HG03457 (cell line): ENCODE measurements at regions not wholly inside any gene's neighbourhood (a gene's known extent, or its start where the extent isn't known, plus 50 kb on each side); places are given as distances from the start of the nearest gene placed in this dataset.

Experiments used
- ATAC-seq: cut with Tn5 transposase; IDR thresholded peaks from one replicate; pipeline ENCODE4 v1.9.1; 2021; ENCODE audit warnings: moderate number of reproducible peaks; ENCODE audit not compliant: unreplicated experiment

DNA sequence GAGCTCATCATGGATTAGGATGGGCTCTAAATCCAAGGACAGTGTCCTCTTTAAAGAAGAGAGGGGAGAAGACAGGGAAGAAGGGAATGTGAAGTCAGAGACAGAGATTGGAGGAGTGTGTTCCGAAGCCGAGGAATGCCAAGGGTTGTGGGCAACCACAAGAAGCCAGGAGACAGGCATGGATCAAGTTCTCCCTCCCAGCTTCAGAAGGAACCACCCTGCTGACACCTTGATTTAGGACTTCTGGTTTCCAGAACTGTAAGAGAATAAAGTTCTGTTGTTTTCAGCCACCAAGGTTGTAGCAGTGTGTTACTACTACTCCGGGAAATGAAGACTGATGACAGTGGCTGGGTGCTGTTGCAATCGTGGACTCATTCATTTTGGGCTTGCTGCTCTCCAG, 120.1 kb downstream of the RPS12 start:
- no peak for ATAC-seq

- ATAC-seq: no peak
These were observed 122.3 kb downstream of the RPS12 start for GRCh38 chr6:132936646-132937045.

GRCh38 chr6:132937466-132937906, 123.1 kb downstream of the RPS12 start:
- ATAC-seq: no peak

GRCh38 chr6:132948889-132949288, 134.5 kb downstream of the RPS12 start:
- ATAC-seq: no peak

DNA sequence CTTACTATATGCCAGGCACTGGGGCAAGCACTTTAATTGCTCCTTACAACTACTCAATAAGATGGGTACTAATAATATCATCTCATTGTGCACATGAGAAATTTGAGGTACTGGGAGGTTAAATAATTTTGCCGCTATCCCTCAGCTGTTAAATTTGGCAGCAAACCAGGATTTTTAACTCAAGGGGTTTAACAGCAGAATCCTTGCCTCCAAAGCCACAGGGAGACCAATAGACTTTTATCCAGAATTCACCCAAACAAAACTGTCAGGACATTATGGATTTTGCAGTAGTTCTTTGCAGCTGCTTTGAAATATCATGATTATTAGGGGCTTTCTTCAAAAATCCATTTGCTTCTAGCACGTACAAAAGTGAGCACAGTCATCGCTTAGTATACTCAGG, 136.2 kb downstream of the RPS12 start:
- no peak for ATAC-seq

GRCh38 chr6:132952031-132952867, 137.9 kb downstream of the RPS12 start:
- no peak for ATAC-seq

DNA sequence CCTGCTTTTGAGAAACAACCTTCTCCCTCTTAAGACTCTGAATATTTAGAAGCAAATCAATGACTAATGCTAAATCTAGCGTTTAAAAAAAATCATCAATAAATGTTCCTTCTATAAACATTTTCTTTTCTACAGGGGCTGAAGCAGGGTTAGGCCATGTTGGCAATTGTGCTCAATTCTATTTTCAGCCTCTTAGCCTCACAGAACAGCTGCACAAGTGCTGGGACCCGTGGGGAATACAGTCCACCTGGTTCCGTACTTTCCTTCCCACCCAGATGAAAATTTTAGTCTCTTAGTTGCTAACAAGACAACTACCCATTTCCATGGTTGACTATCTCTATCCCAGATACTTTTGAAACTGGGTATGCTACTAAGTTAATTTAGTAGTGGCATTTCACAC, 138.6 kb downstream of the RPS12 start:
- no peak for ATAC-seq

DNA sequence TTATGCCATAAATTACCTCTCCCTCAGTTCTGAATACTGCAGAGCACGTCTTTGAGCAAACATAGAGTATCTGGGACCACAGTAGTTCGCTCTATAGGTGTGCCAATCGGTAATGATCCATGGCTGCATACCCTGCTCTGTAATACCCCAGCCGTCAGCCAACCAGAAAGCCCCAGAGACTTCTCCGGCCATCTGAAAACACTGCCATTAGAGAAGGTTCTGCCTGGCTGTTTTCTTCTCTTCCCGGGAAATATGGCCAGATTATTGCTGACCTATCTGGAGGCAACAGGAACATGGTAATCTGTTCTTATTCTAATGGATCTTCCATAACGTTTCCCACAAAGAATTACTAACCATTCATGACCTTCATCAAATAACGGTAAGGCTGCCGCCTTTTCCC, 139.9 kb downstream of the RPS12 start:
- ATAC-seq: no peak

GRCh38 chr6:132954936-132955335, 140.6 kb downstream of the RPS12 start:
- ATAC-seq: no peak

GRCh38 chr6:132959639-132960326, 145.4 kb downstream of the RPS12 start:
- ATAC-seq: no peak

- no peak for ATAC-seq
These were observed 146.4 kb downstream of the RPS12 start for GRCh38 chr6:132960720-132961119.

DNA sequence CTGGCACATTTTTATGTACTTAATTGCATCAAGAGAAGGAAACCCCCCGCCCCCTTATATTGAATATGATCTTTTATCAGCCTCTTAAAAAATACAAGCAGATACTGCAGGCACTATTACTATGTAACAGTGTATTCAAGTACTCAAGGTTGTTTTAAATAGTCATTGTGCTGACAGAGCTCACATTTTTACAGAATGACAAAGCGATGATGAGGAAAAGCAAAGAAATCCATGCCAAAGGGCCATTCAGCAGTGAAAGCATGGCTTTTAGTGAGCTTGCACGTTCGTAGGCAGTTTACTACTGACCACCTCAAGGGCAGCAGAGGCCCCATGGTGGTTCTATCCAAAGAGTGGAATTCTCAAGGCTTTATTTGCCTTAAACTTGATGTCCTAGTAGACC, 146.8 kb downstream of the RPS12 start:
- ATAC-seq: no peak

DNA sequence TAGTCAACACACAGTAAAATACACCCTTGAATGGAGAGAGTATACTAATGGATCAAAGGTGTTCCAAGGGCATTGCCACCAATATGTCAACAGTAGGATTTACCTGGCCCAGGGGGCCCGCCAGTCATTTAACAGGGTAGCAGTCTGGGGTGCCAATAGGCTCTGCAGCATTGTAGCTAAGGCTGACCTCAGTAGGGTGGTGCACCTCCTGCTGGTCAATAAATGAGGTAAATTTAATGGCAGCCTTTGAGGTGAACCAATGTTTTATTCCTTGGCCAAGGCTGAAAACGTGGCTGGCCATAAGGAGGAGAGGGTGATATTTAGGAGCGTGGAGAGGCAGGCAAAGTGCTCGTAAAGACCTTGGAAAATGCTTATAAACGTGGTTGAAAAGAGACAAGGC, 147.2 kb downstream of the RPS12 start:
- ATAC-seq: no peak

DNA sequence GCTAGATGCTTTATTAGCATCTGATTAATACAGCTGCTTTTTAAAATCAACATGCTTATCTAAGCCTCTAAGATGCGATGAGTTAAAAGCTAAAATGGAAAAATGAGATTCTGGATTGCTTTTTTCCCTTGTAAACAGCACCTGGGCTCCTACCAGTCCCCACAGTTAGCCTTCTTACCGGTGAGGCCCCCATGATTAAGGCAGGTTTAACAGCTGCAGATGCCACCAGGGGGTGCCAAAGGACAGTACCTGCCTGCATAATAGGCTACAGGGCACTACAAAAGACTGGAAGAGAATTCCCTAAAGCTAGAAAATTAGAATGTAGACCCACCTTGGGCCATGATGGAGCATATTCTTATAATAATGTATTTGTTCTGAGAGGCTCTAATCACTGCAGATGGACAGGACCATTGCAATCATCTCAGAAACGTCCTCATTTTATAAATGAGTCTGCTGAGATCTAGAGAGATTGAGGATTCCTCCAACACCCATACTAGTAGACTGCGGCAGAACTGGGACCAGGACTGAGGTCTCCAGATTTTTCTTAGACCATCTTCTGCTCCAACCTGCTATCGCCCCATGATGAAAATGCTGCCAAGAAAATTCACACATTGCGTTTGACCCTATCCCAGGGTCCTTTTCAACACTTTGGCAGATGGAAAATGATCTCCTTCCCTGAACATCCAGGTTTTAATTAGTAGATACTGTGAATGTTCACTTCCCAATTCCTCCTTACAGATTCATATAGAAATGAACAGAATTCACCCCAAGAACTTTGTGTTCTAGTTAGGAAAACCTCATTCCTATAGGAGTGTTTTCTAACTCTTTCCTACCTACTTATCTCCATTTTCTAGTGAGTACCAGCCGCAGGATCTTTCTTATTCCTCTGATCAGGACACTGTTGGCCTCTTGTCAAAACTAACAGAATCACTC, 148.8 kb downstream of the RPS12 start:
- peak; percentile 84 for ATAC-seq

- ATAC-seq: no peak
These were observed 149.9 kb downstream of the RPS12 start for GRCh38 chr6:132964101-132964867.

GRCh38 chr6:132964868-132965382, 150.6 kb downstream of the RPS12 start:
- no peak for ATAC-seq

DNA sequence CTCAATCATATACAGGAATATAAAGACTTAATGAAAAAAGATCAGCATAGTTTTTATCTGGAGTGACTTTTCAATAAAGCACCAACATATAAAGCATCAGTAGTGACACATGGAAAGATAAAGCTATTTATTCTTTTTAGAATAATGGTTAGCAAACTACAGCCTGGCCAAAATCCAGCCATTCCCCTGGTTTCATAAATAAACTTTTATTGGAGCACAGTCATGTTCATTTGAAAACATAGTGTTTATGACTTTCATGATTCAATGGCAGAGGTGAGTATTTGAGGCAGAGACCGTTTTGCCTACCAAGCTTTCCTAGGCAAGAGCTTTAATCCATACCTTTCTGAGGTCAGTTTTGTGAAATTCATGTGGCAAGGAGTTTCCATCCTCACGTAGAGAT, 153.5 kb downstream of the RPS12 start:
- no peak for ATAC-seq

DNA sequence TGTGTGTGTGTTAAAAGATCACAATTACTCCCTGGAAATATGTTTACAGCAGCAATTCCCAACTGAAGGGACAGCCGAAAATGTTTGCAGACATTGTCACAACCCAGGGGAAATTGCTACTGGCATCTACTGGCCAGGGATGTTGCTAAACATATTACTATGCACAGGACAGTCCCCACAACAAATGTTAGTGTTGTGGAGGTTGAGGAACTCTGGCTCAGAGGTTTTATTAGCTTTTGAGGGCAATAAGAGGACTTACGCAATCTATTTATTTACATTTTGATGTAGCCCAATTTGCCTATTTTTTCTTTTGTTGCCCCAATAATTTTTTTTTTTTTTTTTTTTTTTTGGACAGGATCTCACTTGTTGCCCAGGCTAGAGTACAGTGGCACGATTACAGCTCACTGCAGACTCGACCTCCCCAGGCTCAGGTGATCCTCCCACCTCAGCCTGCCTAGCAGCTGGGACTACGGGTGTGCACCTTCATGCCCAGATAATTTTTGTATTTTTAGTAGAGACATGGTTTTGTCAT, 154.1 kb downstream of the RPS12 start:
- ATAC-seq: no peak

DNA sequence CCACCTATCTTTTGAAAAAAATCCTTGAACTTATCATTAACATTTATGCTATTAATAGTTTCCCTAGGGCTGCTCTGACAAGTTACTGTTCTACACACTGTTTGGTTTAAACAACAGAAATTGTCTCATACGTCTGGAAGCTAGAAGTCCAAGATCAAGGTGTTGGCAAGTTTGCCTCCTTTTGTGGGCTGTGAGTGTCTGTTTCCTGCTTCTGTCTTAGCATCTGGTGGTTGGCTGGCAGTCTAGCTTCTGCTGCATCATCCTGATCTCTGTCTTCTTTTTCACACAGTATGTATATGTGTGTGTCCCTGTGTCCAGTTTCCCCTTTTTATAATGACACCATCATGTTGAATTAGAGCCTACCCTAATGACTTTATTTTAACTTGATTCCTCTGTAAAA, 154.8 kb downstream of the RPS12 start:
- no peak for ATAC-seq

DNA sequence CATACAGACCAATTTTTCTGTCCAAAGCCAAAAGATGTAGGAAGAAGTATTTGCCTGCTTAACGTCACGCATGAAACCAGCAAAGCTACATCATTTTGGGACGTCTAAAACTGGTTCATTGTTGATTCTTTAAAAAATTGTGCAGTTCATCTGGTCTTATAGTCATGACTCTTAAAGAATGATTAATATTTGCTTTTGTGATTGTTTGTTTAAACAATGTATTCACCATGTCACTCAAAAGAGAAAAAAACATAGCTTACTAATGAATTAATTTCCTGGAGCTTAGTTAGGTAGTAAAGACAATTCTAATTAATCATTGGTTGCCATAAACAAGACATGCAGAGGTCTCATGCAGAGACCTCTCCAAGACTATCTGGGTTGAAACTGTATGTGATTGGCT, 157.3 kb downstream of the RPS12 start:
- ATAC-seq: no peak
